HG03025 (cell line): ENCODE measurements at regions not wholly inside any gene's neighbourhood (a gene's known extent, or its start where the extent isn't known, plus 50 kb on each side); places are given as distances from the start of the nearest gene placed in this dataset.

ENCODE experiments used
- ATAC-seq: cut with Tn5 transposase; IDR thresholded peaks from one replicate; pipeline ENCODE4 v1.9.1; 2021; ENCODE audit warnings: mild to moderate bottlenecking, moderate library complexity; ENCODE audit not compliant: unreplicated experiment, low FRiP score

- no peak for ATAC-seq
Measured at GRCh38 chr6:130314271-130314670, 51.5 kb upstream of the TMEM200A start.

DNA sequence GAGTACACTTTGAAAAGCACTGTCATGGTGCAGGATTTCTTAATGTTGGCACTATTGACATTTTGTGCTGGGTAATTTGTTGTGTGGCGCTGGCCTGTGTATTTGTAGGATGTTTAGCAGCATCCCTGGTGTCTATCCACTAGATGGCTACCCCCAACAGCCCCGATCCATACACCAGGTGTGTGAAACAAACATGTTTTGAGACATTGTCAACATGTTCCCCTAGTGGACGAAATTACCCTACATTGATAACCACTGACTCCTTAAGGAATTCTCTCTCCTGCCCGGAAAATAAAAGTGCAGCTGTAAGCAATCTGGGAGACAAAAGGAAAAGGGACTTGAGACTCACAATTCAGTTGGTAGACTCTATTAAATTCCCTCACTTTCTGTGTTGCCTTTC lies 52.6 kb upstream of the TMEM200A start:
- no peak for ATAC-seq

DNA sequence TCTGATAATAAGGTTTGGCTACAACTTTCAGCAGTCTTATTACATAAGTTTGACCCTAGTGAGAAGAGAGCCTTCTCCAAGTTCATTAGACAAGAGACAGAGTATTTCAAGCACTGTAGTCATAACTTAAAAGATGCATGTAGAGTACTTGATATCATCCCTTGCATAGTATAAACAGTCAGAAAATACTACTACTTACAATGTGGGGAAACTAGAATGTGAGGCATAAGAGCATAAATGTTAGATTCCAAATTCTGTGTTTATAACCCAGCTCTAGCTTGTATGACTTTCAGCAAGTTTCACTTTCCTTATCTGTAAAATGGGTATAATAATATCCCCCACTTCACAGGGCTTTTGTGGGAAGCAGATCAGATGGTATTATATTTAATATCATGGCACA lies 56.8 kb upstream of the TMEM200A start:
- ATAC-seq: no peak

GRCh38 chr6:130307752-130308361 lies 58.0 kb upstream of the TMEM200A start:
- ATAC-seq: no peak

DNA sequence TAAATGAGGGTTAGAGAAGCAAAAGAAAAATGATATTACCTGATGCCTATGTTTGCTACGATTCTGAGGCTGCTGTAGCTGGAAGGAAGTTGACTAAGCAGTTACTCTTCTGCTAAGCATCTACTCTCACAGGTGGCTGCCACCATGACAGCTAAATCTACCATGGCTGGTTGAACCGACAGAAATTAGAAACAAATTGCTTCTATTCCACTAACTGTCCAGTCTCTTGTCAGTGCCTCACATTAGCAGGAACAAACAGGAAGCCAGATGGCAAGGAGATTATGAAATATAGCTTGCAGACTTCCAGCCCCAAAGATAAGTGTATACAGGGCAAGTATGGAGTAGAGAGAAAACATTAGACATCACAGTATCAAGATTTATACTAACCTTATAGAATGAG lies 59.4 kb upstream of the TMEM200A start:
- no peak for ATAC-seq

DNA sequence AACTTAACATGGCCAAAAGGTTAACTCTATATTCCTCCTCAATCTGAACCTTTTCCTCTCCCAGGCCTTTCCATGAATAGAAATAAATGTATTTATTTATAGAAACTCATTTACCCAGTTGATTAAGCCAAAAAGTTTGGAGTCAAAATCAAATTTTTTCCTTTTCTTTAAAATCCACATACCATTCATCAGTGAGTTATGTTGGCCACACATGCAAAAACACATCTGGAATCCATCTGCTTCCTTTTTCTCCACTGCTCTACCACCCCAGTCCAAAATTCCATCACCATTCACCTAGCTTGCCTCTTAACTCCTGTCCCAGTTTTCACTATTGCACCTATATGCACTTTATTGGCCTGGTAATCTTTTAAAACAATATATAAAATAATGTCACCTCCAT lies 62.4 kb upstream of the TMEM200A start:
- no peak for ATAC-seq

- no peak for ATAC-seq
Measured at GRCh38 chr6:130298258-130298657, 67.6 kb upstream of the TMEM200A start.

DNA sequence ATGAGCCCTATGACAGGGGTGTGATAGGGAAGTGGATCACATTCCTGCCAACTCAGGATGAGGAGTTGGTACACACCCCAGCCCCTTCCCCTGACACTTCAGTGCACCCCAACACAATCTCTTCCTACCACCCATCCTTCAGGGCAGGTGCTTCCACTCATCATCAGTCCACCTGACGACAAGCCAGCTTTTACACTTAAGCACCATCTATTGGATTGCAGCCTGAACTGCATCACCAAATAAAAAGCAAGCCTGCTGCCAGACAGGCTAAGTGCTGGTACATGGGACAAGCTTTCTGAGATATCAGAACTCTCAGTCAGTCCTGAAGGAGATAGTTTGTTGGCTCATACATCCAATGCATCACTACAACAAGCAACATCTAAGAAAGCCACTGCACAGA lies 69.0 kb upstream of the TMEM200A start:
- ATAC-seq: no peak

DNA sequence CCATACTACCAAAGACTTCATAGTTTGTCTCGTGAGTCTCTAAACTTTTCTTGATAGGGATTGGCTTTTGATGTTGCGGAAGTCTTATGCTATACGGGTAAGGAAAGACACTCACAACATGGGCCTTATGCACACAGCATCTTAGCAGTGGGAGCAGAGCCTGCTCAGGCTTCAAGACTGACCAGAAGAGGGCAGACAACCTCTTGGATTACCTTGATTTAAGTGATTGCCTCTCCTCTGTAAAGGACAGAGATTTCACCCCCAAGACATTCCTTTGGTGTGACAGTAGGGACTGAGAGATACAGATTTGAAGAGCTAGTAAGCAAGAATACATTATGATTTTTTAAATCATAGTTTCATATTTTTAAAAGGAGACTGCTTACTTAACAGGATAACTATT lies 71.0 kb upstream of the SAMD3 start:
- ATAC-seq: peak; percentile 60

- no peak for ATAC-seq
Measured at GRCh38 chr6:130288065-130288464, 65.3 kb upstream of the SAMD3 start.

DNA sequence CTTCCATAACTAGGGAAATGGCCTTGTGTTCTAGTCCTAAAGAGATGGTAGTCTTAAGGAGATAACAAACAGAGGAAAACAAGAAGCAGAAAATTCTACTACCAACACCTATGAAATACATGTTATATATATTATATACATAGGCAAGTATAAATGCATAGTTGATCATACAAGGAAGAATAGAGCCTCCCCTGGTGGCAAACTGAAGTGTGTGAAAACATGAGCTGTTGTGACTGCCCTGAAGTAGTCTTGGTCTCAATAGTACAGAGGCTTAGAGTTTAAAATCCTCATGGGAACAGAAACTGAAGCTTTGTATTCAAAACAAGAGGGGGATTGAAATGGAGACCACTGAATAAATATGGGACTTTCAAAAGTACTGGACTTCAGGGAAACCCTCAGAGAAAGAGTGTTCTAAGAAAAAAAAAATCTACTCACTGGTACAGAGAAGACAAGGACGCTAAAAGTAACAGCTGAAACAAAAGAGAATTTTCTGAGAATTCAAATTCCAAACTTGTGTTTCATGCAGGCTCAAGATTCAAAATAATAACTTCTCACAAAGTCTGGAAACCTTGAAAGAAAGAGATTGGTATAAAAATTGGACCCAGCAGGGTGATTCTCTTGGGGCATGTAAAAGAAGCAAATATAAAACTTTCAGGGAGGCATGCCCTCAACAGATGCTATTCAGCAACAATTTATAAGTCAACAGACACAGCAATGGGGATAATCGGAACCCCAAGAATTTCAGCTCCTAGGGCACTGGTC lies 59.7 kb upstream of the SAMD3 start:
- peak; percentile 75 for ATAC-seq

DNA sequence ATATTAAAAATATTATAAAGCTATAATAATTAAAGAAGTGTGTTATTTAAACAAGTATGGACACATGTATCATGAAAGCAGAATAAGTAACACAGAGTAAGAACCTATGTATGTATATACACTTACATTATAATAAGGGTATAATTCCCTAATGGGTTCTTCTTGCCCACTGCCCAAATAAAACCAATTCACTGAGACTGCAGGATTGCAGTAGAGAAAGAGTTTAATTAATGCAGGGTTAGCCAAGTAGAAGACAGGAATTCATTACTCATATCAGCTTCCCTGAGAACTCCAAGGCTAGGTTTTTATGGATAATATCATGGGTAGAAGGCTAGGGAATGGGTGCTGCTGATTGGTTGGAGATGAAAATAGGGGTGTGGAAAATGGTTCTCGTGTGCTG lies 53.8 kb upstream of the SAMD3 start:
- no peak for ATAC-seq

- no peak for ATAC-seq
Measured at GRCh38 chr6:130274007-130274406, 51.3 kb upstream of the SAMD3 start.
